GM13976 (cell line): ENCODE measurements at regions not wholly inside any gene's neighbourhood (a gene's known extent, or its start where the extent isn't known, plus 50 kb on each side); places are given as distances from the start of the nearest gene placed in this dataset.

Experiments
- DNase-seq: peaks from one replicate; pipeline ENCODE4 v3.0.0; 2012; ENCODE audit warnings: low spot score
- CTCF ChIP-seq: IDR thresholded peaks from 2 replicates; pipeline ENCODE4 v1.5.1; 2012; ENCODE audit warnings: borderline replicate concordance, mild to moderate bottlenecking; ENCODE audit not compliant: insufficient read depth; ENCODE audit errors: extremely low read depth, missing control alignments, control extremely low read depth
- in situ Hi-C: fragments of 300-500 bp; cut with MboI; formaldehyde crosslinking; loops from one replicate; pipeline ENCODE4 v1.12.0; 2022; ENCODE audit warnings: low sequenced_read_pairs, mixed read lengths, inconsistent platforms; ENCODE audit not compliant: unreplicated experiment

GRCh38 chr11:109974523-109974922 is 118.7 kb upstream of the ZC3H12C start:
- in situ Hi-C loops: loop anchor here (25.0 kb wide), 1 partner anchor 388 kb away; no protein-coding TSS in a partner anchor
- TF ChIP-seq CTCF: no peak
- no peak for DNase-seq

GRCh38 chr11:109978895-109979294 is 114.3 kb upstream of the ZC3H12C start:
- no peak for DNase-seq
- in situ Hi-C loops: no loop called here
- no peak for TF ChIP-seq CTCF

GRCh38 chr11:109981031-109981636 is 112.1 kb upstream of the ZC3H12C start:
- DNase-seq: no peak
- in situ Hi-C loops: no loop called here
- no peak for TF ChIP-seq CTCF

- in situ Hi-C loops: no loop called here
- TF ChIP-seq CTCF: no peak
Observed at GRCh38 chr11:109983358-109983757, 109.8 kb upstream of the ZC3H12C start.

GRCh38 chr11:109984634-109985289 is 108.4 kb upstream of the ZC3H12C start:
- in situ Hi-C loops: no loop called here
- peak; percentile 32 for DNase-seq
- no peak for TF ChIP-seq CTCF

More at GRCh38 chr11:109983358-109983757, 109.8 kb upstream of the ZC3H12C start:
- no peak for DNase-seq

GRCh38 chr11:109986488-109986887 is 106.7 kb upstream of the ZC3H12C start:
- in situ Hi-C loops: no loop called here
- no peak for DNase-seq
- no peak for TF ChIP-seq CTCF

- in situ Hi-C loops: no loop called here
- no peak for TF ChIP-seq CTCF
- DNase-seq: no peak
Observed at GRCh38 chr11:109991835-109992234, 101.4 kb upstream of the ZC3H12C start.
